Tibial artery (tissue), 4 donors: ENCODE measurements at regions not wholly inside any gene's neighbourhood (a gene's known extent, or its start where the extent isn't known, plus 50 kb on each side); places are given as distances from the start of the nearest gene placed in this dataset.

Source experiments
- DNase-seq, 2 donors: peaks; one replicate each; pipeline ENCODE4 v3.0.0-alpha.2; 2019
- H3K27ac ChIP-seq, 2 donors: fragments of 200-600 bp; sonication (generic) in 1 of 2; 1 replicate in 1 of 2; 2 replicates in 1 of 2; pipeline ENCODE4 v1.5.1; 2018 to 2019; ENCODE audit warnings: mild to moderate bottlenecking in 1 of 2
- H3K27me3 ChIP-seq, 2 donors: fragments of 200-600 bp; sonication (generic) in 1 of 2; one replicate each; pipeline versions ENCODE4 v1.5.1 to v1.6.0; 2016 to 2019
- H3K36me3 ChIP-seq, 3 donors: fragments of 200-600 bp; sonication (generic) in 2 of 3; one replicate each; pipeline ENCODE4 v1.5.1; 2016 to 2019; ENCODE audit warnings: mild to moderate bottlenecking in 2 of 3
- H3K4me1 ChIP-seq, 4 donors: fragments of 200-600 bp; sonication (generic) in 2 of 4; 1 replicate in 3 of 4; 2 replicates in 1 of 4; pipeline ENCODE4 v1.5.1; 2016 to 2019
- H3K4me3 ChIP-seq, 2 donors: fragments of 200-600 bp; sonication (generic) in 1 of 2; 1 replicate in 1 of 2; 2 replicates in 1 of 2; pipeline ENCODE4 v1.5.1; 2018 to 2019; ENCODE audit warnings: mild to moderate bottlenecking in 2 of 2
- H3K9me3 ChIP-seq, 3 donors: fragments of 200-600 bp; sonication (generic) in 1 of 3; one replicate each; pipeline ENCODE4 v1.5.1; 2016 to 2019
- CTCF ChIP-seq, 2 experiments: fragments of 200-600 bp in 1 of 2; fragments of 450-650 bp in 1 of 2; IDR thresholded peaks; one replicate each; pipeline ENCODE4 v1.5.1; 2017 to 2019; ENCODE audit warnings: antibody characterized with exemption in 2 of 2, mild to moderate bottlenecking in 1 of 2, moderate library complexity in 1 of 2
- intact Hi-C: fragments of 100-400 bp; cut with DNase I; formaldehyde crosslinking; loops from one replicate; pipeline ENCODE4 v1.15.0; 2023; ENCODE audit warnings: low total_unique reads

DNA sequence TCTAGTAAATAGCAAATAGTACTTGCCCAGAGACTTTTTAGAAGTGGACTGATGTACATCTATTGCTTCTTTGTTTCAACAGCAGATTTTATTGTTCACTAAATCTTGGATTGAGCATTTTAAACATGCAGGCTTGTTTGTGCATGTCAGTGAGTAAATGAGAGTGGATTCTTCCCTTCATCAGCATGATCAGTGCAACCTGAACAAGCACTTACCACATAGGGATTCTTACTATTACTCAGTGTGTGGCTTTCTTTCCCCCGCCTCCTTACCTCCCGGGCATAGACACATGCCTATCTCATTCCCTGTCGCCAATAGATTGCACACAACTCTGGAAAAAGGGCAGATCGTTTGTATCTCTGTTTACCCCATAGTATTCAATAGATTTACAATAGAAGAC is 197.5 kb downstream of the C11orf87 start:
- intact Hi-C loops, result no loop called here

GRCh38 chr11:109629734-109630133 is 207.7 kb downstream of the C11orf87 start:
- DNase-seq, result no peak
- Histone ChIP-seq H3K4me3 (no peak overlapping the region), H3K9me3 (peaks cover 0 to 9% (median 3%) of the 10 kb centered on the region in 3 donors), H3K27me3 (no peaks in the 10 kb centered on the region), H3K27ac (no peak overlapping the region), H3K36me3 (no peaks in the 10 kb centered on the region), H3K4me1 (no peaks in the 10 kb centered on the region)
- intact Hi-C loops, result no loop called here
- TF ChIP-seq CTCF (IDR thresholded peaks at IDR 0.05), result no peak

More for the DNA sequence above, 197.5 kb downstream of the C11orf87 start:
- Histone ChIP-seq H3K27ac (no peak overlapping the region), H3K4me3 (no peak overlapping the region), H3K27me3 (no peaks in the 10 kb centered on the region), H3K4me1 (no peaks in the 10 kb centered on the region), H3K9me3 (no peaks in the 10 kb centered on the region), H3K36me3 (no peaks in the 10 kb centered on the region)
- DNase-seq, result no peak
- no peak for TF ChIP-seq CTCF (IDR thresholded peaks at IDR 0.05)

DNA sequence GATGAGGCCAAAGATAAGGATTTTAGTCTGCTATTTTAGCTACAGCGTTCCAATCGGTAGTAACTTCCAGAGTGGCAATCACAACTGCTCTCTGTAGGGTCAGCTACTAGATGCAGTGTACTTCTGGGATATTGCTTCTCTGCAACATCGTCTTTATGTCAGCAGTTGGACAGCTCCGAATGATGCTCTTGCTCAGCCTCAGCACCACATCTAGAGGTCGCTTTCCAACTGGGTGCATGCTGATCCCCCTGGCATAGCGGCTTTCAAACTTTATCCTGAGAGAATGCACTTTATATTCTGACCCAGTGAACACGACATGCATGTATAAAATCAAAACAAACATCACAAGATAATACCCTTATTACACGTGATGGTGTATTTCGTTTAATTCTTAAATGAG is 219.6 kb downstream of the C11orf87 start:
- H3K27ac ChIP-seq, result no peak overlapping the region
- TF ChIP-seq CTCF (IDR thresholded peaks at IDR 0.05), result no peak
- no peaks in the 10 kb centered on the region for H3K27me3 ChIP-seq
- no peak overlapping the region for H3K4me3 ChIP-seq
- H3K36me3 ChIP-seq, result no peaks in the 10 kb centered on the region
- H3K4me1 ChIP-seq, result no peaks in the 10 kb centered on the region
- intact Hi-C loops, result no loop called here
- H3K9me3 ChIP-seq, result no peaks in the 10 kb centered on the region
- no peak for DNase-seq

DNA sequence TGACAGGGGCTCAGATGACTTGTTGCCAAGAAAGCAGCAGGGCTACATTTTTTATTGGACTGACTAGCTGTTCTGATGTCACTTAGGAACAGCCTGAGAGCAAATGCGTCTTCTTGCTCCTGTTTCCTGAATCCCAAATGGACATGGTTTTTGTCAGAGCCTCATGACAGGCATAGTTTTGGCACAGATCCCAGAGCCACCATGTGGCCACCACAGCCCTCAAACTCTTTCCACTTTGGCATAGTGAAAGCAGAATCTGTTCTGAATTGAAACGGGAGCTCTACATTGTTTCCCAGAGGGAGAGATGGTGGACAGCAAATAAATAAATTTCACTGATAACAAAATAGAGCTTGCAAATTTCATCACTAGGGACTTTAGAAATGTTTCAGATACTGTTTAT is 222.2 kb downstream of the C11orf87 start:
- H3K36me3 ChIP-seq, result no peaks in the 10 kb centered on the region
- no peak for DNase-seq
- TF ChIP-seq CTCF (IDR thresholded peaks at IDR 0.05), result no peak
- no peak overlapping the region for H3K4me3 ChIP-seq
- no peaks in the 10 kb centered on the region for H3K27me3 ChIP-seq
- no peaks in the 10 kb centered on the region for H3K4me1 ChIP-seq
- intact Hi-C loops, result no loop called here
- H3K9me3 ChIP-seq, result no peaks in the 10 kb centered on the region
- H3K27ac ChIP-seq, result no peak overlapping the region

GRCh38 chr11:109648804-109649203 is 226.8 kb downstream of the C11orf87 start:
- no peak for TF ChIP-seq CTCF (IDR thresholded peaks at IDR 0.05)
- intact Hi-C loops, result no loop called here
- H3K9me3 ChIP-seq, result no peaks in the 10 kb centered on the region

GRCh38 chr11:109654091-109654490 is 232.1 kb downstream of the C11orf87 start:
- no peak for TF ChIP-seq CTCF (IDR thresholded peaks at IDR 0.05)
- H3K4me3 ChIP-seq, result no peak overlapping the region
- intact Hi-C loops, result no loop called here
- H3K9me3 ChIP-seq, result no peaks in the 10 kb centered on the region
- no peak overlapping the region for H3K27ac ChIP-seq
- no peaks in the 10 kb centered on the region for H3K36me3 ChIP-seq
- H3K27me3 ChIP-seq, result no peaks in the 10 kb centered on the region
- H3K4me1 ChIP-seq, result no peaks in the 10 kb centered on the region
- DNase-seq, result no peak

More at GRCh38 chr11:109648804-109649203, 226.8 kb downstream of the C11orf87 start:
- Histone ChIP-seq H3K4me3 (no peak overlapping the region), H3K27ac (no peak overlapping the region), H3K36me3 (no peaks in the 10 kb centered on the region), H3K27me3 (no peaks in the 10 kb centered on the region), H3K4me1 (no peaks in the 10 kb centered on the region)
- DNase-seq, result no peak
